Fibroblast of villous mesenchyme (primary cell): ENCODE measurements at regions not wholly inside any gene's neighbourhood (a gene's known extent, or its start where the extent isn't known, plus 50 kb on each side); places are given as distances from the start of the nearest gene placed in this dataset. TPM values are rescaled to one million over a fixed set of nuclear protein-coding genes. Genes with fewer than 3 reads are reported as not detected.
"Not testable (repeated sequence)": the region's sequence is repeated elsewhere in the genome, so short reads cannot be mapped to it uniquely, and the experiment has no call there.

Experiments
- DNase-seq: peaks from one replicate; pipeline ENCODE4 v3.0.0-alpha.2; 2010; ENCODE audit warnings: low read depth
- H3K4me3 ChIP-seq: 2 replicates; pipeline ENCODE4 v1.5.1; 2011; ENCODE audit warnings: low read depth, mild to moderate bottlenecking, low read length
- small RNA-seq: library from RNA; depleted of rRNA; stranded (forward); fragments of <200 nt; gene quantifications from one replicate; pipeline ENCODE3, GENCODE V24; 2012
- TF ChIP-seq, protein P1 (sequence below): IDR thresholded peaks from 2 replicates; pipeline ENCODE4 v1.5.1; 2012; ENCODE audit warnings: low read depth, mild to moderate bottlenecking, low read length; ENCODE audit not compliant: insufficient read depth

DNA sequence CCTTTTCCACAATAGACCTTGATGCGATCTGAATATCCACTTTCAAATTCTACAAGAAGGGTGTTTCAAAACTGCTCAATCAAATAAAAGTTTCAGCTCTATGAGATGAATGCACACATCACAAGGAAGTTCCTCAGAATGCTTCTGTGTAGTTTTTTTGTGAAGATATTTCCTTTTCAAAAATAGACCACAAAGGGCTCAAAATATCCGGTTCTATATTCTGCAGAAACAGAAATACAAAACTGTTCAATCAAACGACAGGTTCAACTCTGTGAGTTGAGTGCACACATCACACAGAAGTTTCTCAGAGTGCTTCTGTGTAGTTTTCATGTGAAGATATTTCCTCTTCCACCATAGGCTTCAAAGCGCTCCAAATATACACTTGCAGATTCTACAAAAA lies 293.9 kb upstream of the DEFB115 start:
- no peak for DNase-seq
- TF ChIP-seq, protein P1, sequence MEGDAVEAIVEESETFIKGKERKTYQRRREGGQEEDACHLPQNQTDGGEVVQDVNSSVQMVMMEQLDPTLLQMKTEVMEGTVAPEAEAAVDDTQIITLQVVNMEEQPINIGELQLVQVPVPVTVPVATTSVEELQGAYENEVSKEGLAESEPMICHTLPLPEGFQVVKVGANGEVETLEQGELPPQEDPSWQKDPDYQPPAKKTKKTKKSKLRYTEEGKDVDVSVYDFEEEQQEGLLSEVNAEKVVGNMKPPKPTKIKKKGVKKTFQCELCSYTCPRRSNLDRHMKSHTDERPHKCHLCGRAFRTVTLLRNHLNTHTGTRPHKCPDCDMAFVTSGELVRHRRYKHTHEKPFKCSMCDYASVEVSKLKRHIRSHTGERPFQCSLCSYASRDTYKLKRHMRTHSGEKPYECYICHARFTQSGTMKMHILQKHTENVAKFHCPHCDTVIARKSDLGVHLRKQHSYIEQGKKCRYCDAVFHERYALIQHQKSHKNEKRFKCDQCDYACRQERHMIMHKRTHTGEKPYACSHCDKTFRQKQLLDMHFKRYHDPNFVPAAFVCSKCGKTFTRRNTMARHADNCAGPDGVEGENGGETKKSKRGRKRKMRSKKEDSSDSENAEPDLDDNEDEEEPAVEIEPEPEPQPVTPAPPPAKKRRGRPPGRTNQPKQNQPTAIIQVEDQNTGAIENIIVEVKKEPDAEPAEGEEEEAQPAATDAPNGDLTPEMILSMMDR: no peak
- no peak overlapping the region for H3K4me3 ChIP-seq

GRCh38 chr20:30975859-30976258 lies 281.6 kb upstream of the DEFB115 start:
- not testable (repeated sequence) for H3K4me3 ChIP-seq, DNase-seq

DNA sequence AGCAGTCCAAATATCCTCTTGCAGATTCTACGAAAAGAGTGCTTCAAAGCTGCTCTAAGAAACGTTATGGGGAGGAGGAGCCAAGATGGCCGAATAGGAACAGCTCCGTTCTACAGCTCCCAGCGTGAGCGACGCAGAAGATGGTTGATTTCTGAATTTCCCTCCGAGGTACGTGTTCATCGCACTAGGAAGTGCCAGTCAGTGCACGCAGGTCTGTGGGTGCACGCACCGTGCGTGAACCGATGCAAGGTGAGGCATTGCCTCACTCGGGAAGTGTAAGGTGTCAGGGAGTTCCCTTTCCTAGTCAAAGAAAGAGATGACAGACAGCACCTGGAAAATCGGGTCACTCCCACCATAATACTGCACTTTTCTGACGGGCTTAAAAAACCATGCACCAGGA lies 272.1 kb upstream of the DEFB115 start:
- no peak overlapping the region for H3K4me3 ChIP-seq
- DNase-seq: no peak
- TF ChIP-seq, protein P1: no peak

Small RNAs in the stretch of these regions (small RNA-seq; reads per million reads assigned to genes)
- gene RNA5SP528: not detected
